Esophagus muscularis mucosa (tissue), 3 donors: ENCODE measurements at regions not wholly inside any gene's neighbourhood (a gene's known extent, or its start where the extent isn't known, plus 50 kb on each side); places are given as distances from the start of the nearest gene placed in this dataset.

Experiments used
- CTCF ChIP-seq, 3 experiments: fragments of 200-600 bp in 2 of 3; fragments of 450-650 bp in 1 of 3; sonication (generic) in 2 of 3; IDR thresholded peaks; one replicate each; pipeline ENCODE4 v1.5.1; 2017 to 2019; ENCODE audit warnings: antibody characterized with exemption in 3 of 3, mild to moderate bottlenecking in 2 of 3, moderate library complexity in 1 of 3
- POLR2A ChIP-seq: fragments of 450-650 bp; IDR thresholded peaks from one replicate; pipeline ENCODE4 v1.6.1; 2017; ENCODE audit warnings: antibody characterized with exemption, moderate library complexity, mild to moderate bottlenecking, low read depth
- POLR2AphosphoS5 ChIP-seq, 2 donors: sonication (generic); formaldehyde crosslinking; IDR thresholded peaks; one replicate each; pipeline ENCODE4 v1.6.1; 2017; ENCODE audit warnings: antibody characterized with exemption in 2 of 2

GRCh38 chr9:78788101-78788500 is 491.2 kb downstream of the PSAT1 start:
- TF ChIP-seq CTCF (IDR thresholded peaks at IDR 0.05) (no peak), POLR2A (no peak), POLR2AphosphoS5 (IDR thresholded peaks at IDR 0.05) (no peak)
